ENCODE measurements at regions not wholly inside any gene's neighbourhood (a gene's known extent, or its start where the extent isn't known, plus 50 kb on each side); places are given as distances from the start of the nearest gene placed in this dataset.

DNA sequence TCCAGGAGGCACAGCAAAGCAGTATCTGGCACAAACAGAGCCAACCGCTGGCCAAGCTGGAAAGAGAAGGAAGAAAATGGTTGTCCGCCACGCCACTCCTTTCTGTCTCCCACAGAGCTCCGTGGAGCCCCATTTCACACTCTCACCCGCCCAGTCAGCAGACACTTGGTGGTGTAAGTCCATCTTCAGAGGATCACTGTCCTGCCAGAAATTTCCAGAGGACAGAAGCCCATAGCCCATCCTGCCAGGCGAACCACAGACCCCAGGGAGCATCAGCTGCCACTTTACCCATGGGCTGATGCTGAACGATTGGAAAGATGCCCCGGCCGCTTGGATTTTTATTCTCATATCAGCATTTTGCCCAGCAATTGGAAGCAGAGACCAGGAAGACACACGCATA, 144.7 kb upstream of the LYZL2 start:
- Histone ChIP-seq H3K27ac (ENCODE audit: insufficient read depth, low read length) (no peak overlapping the region), H3K4me3 (replicated peaks in 1 of 4; ENCODE audit: control extremely low read depth in 1 of 4, insufficient read depth in 1 of 4, low read depth in 3 of 4, low read length in 4 of 4) (no peak overlapping the region), H2AFZ (ENCODE audit: low read length) (no peak overlapping the region), H3K9me3 (ENCODE audit: control insufficient read depth, insufficient read depth, low read depth, low read length) (no peaks in the 10 kb centered on the region), H3K4me2 (ENCODE audit: extremely low read depth, insufficient read depth, low read length) (no peak overlapping the region), H3K27me3 (ENCODE audit: control insufficient read depth, insufficient read depth, low read length) (no peaks in the 10 kb centered on the region), H4K20me1 (ENCODE audit: control insufficient read depth, extremely low read depth, insufficient read depth, low read length) (no peaks in the 10 kb centered on the region), H3K36me3 (ENCODE audit: control insufficient read depth, insufficient read depth, low read length) (no peaks in the 10 kb centered on the region), H3K79me2 (ENCODE audit: control insufficient read depth, insufficient read depth, low read length) (no peaks in the 10 kb centered on the region), H3K9ac (ENCODE audit: insufficient read depth, low read length) (no peak overlapping the region), H3K4me1 (ENCODE audit: control insufficient read depth, extremely low read depth, insufficient read depth, low read length) (peaks cover 13% of the 10 kb centered on the region)
- DNase-seq (ENCODE audit: low read depth in 2 of 2): no peak
- TF ChIP-seq EZH2 (IDR thresholded peaks at IDR 0.05; ENCODE audit: low read length, missing control alignments): no peak
- no peak for TF ChIP-seq CTCF (conservative IDR thresholded peaks at IDR 0.05 in 1 of 2, IDR thresholded peaks at IDR 0.05 in 1 of 2; ENCODE audit: low read depth in 1 of 2, low read length in 2 of 2)

- H2AFZ ChIP-seq (ENCODE audit: low read length): no peak overlapping the region
- H3K4me3 ChIP-seq (replicated peaks in 1 of 4; ENCODE audit: control extremely low read depth in 1 of 4, insufficient read depth in 1 of 4, low read depth in 3 of 4, low read length in 4 of 4): no peak overlapping the region
- H3K27ac ChIP-seq (ENCODE audit: insufficient read depth, low read length): no peak overlapping the region
- DNase-seq (ENCODE audit: low read depth in 2 of 2): no peak
- H4K20me1 ChIP-seq (ENCODE audit: control insufficient read depth, extremely low read depth, insufficient read depth, low read length): no peaks in the 10 kb centered on the region
- no peaks in the 10 kb centered on the region for H3K79me2 ChIP-seq (ENCODE audit: control insufficient read depth, insufficient read depth, low read length)
- H3K36me3 ChIP-seq (ENCODE audit: control insufficient read depth, insufficient read depth, low read length): no peaks in the 10 kb centered on the region
- no peaks in the 10 kb centered on the region for H3K9me3 ChIP-seq (ENCODE audit: control insufficient read depth, insufficient read depth, low read depth, low read length)
- no peak overlapping the region for H3K9ac ChIP-seq (ENCODE audit: insufficient read depth, low read length)
- peaks cover 13% of the 10 kb centered on the region for H3K4me1 ChIP-seq (ENCODE audit: control insufficient read depth, extremely low read depth, insufficient read depth, low read length)
- H3K27me3 ChIP-seq (ENCODE audit: control insufficient read depth, insufficient read depth, low read length): no peaks in the 10 kb centered on the region
- TF ChIP-seq CTCF (conservative IDR thresholded peaks at IDR 0.05 in 1 of 2, IDR thresholded peaks at IDR 0.05 in 1 of 2; ENCODE audit: low read depth in 1 of 2, low read length in 2 of 2) (no peak), EZH2 (IDR thresholded peaks at IDR 0.05; ENCODE audit: low read length, missing control alignments) (no peak)
- no peak overlapping the region for H3K4me2 ChIP-seq (ENCODE audit: extremely low read depth, insufficient read depth, low read length)
These were observed 143.9 kb upstream of the LYZL2 start for GRCh38 chr10:30773501-30773900.

DNA sequence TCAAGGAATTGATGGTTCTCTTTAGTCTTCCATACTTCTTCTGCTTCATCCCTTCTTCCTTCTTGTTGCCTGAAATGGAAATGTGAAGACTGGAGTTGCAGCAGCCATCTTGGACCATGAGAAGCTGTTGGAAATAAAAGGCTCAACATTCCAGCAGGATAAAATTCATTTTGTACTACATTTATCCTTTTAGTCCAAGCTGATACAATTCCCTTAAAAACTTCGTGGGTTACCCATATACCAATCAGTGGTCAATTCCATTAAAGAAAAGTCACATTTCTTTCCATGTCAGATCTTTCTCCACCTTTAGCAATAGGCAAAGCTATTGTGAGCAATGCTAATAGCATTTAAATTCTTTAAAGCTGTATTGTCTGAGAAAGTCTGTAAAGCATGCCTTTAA, 141.3 kb upstream of the LYZL2 start:
- Histone ChIP-seq H3K4me1 (ENCODE audit: control insufficient read depth, extremely low read depth, insufficient read depth, low read length) (peaks cover 3% of the 10 kb centered on the region), H3K4me3 (replicated peaks in 1 of 4; ENCODE audit: control extremely low read depth in 1 of 4, insufficient read depth in 1 of 4, low read depth in 3 of 4, low read length in 4 of 4) (no peak overlapping the region), H4K20me1 (ENCODE audit: control insufficient read depth, extremely low read depth, insufficient read depth, low read length) (no peaks in the 10 kb centered on the region), H3K4me2 (ENCODE audit: extremely low read depth, insufficient read depth, low read length) (no peak overlapping the region), H2AFZ (ENCODE audit: low read length) (no peak overlapping the region), H3K27ac (ENCODE audit: insufficient read depth, low read length) (no peak overlapping the region), H3K36me3 (ENCODE audit: control insufficient read depth, insufficient read depth, low read length) (no peaks in the 10 kb centered on the region), H3K9ac (ENCODE audit: insufficient read depth, low read length) (no peak overlapping the region), H3K27me3 (ENCODE audit: control insufficient read depth, insufficient read depth, low read length) (no peaks in the 10 kb centered on the region), H3K79me2 (ENCODE audit: control insufficient read depth, insufficient read depth, low read length) (no peaks in the 10 kb centered on the region), H3K9me3 (ENCODE audit: control insufficient read depth, insufficient read depth, low read depth, low read length) (no peaks in the 10 kb centered on the region)
- no peak for DNase-seq (ENCODE audit: low read depth in 2 of 2)
- TF ChIP-seq CTCF (conservative IDR thresholded peaks at IDR 0.05 in 1 of 2, IDR thresholded peaks at IDR 0.05 in 1 of 2; ENCODE audit: low read depth in 1 of 2, low read length in 2 of 2) (no peak), EZH2 (IDR thresholded peaks at IDR 0.05; ENCODE audit: low read length, missing control alignments) (no peak)
